Peyer's patch (tissue), 4 donors: ENCODE measurements at regions not wholly inside any gene's neighbourhood (a gene's known extent, or its start where the extent isn't known, plus 50 kb on each side); places are given as distances from the start of the nearest gene placed in this dataset.

ENCODE experiments used
- CTCF ChIP-seq, 6 experiments: fragments of 450-650 bp in 4 of 6; fragments of 200-600 bp in 2 of 6; sonication (generic) in 1 of 6; IDR thresholded peaks; one replicate each; pipeline ENCODE4 v1.5.1; 2017 to 2019; ENCODE audit warnings: antibody characterized with exemption in 6 of 6, mild to moderate bottlenecking in 3 of 6, moderate library complexity in 1 of 6
- POLR2A ChIP-seq, 2 donors: fragments of 450-650 bp; IDR thresholded peaks; one replicate each; pipeline ENCODE4 v1.5.1; 2017; ENCODE audit warnings: antibody characterized with exemption in 2 of 2, mild to moderate bottlenecking in 2 of 2, moderate library complexity in 2 of 2

- TF ChIP-seq CTCF (IDR thresholded peaks at IDR 0.05), result no peak
- TF ChIP-seq POLR2A (IDR thresholded peaks at IDR 0.05), result no peak
These were observed 108.6 kb upstream of the GPR26 start for GRCh38 chr10:123557366-123558108.
